ENCODE measurements at regions not wholly inside any gene's neighbourhood (a gene's known extent, or its start where the extent isn't known, plus 50 kb on each side); places are given as distances from the start of the nearest gene placed in this dataset.

DNA sequence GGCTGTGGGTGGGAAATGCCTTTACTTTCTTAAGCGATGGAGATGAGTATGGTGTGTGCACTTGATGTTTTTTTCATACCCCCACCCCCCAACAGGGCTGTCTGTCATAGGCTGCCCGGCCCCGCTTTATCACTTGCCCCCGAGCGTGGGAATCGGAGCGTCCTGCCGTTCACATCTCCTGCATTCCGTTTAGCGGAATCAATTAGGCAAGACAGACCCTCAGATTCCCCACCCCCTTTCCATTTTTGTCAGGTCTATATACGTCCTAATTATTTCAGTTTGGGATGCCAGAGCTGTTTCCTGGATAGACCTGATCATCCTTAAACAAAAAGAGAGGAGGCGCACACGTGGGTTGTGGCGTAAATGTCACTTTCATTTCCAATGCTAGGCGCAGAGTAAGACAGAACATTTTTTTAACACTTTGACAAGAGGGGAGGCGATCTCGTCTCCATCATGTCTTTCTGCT is 217.2 kb downstream of the MEF2C start:
- TF ChIP-seq POLR2A (IDR thresholded peaks at IDR 0.05) = no peak
- TF ChIP-seq, protein P1, sequence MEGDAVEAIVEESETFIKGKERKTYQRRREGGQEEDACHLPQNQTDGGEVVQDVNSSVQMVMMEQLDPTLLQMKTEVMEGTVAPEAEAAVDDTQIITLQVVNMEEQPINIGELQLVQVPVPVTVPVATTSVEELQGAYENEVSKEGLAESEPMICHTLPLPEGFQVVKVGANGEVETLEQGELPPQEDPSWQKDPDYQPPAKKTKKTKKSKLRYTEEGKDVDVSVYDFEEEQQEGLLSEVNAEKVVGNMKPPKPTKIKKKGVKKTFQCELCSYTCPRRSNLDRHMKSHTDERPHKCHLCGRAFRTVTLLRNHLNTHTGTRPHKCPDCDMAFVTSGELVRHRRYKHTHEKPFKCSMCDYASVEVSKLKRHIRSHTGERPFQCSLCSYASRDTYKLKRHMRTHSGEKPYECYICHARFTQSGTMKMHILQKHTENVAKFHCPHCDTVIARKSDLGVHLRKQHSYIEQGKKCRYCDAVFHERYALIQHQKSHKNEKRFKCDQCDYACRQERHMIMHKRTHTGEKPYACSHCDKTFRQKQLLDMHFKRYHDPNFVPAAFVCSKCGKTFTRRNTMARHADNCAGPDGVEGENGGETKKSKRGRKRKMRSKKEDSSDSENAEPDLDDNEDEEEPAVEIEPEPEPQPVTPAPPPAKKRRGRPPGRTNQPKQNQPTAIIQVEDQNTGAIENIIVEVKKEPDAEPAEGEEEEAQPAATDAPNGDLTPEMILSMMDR (IDR thresholded peaks at IDR 0.05) = no peak

Measured in thyroid gland (tissue), 4 donors.